SIG-M5 (cell line): ENCODE measurements at regions not wholly inside any gene's neighbourhood (a gene's known extent, or its start where the extent isn't known, plus 50 kb on each side); places are given as distances from the start of the nearest gene placed in this dataset.

ENCODE experiments used
- DNase-seq: peaks from one replicate; lab custom pipeline; 2025; lab: John Stamatoyannopoulos, UW

DNA sequence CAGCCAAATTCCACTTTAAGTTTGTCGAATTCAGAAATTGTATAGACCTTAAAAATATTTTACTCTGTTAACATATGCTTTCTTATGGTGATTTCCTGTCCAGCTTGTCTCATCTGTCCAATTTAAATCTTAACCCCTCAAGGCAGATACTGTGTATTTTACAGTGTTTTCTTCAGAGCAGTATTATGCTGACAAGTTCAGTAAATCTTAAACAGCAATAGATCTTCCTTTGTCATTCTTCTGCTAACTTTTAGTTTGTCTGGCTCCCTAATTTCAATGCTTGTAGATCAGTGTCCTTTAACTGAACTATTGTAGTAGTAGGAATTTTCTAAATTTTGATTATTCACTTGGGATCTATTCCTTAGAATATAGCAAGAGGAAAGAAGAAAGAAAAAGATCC is 52.8 kb upstream of the MEIS1 start:
- DNase-seq = no peak

GRCh38 chr2:66379473-66379872 is 55.5 kb upstream of the MEIS1 start:
- no peak for DNase-seq

GRCh38 chr2:66377832-66378231 is 57.1 kb upstream of the MEIS1 start:
- no peak for DNase-seq

- no peak for DNase-seq
Observed at GRCh38 chr2:66370824-66371223, 64.1 kb upstream of the MEIS1 start.

GRCh38 chr2:66366619-66367018 is 68.3 kb upstream of the MEIS1 start:
- no peak for DNase-seq

DNA sequence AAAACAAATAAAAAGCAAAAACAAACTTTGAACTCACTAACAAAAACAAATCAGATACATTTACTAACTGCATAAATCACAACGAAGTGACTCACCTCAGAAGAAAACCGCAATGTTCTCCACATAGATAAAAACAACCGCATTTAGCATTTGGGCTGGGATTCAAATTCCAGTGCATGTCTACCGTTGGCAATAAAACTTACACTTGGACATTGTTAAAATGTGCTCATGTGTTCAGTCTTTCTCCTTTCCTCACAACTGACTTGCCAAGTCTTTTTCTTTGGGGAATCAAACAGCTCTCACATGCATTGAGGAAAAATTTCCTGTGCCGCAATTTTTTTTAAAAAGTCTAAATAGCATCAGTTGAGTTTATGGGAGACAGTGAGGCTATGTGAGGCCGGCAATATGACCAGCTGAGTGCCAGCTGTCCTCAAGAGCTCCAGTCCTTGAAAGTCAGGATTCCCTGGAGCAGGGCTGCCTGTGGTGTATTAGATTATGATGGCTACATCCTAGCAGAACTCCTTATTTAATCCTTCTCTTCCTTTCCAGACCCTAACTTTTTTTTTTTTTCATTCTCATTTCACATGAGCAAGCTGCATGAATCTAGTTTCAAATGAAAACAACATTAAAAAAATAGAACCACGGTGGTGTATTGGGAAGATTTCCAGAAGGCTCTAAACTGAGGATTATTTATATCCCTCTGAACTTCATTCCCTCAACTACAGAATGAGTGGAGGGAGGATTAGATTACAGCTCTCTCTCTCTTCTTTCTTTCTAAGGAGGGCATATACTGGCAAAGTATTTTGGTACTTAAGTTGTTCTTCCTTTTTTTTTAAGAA is 70.2 kb upstream of the MEIS1 start:
- no peak for DNase-seq

- DNase-seq = no peak
Observed at GRCh38 chr2:66362701-66363100, 72.2 kb upstream of the MEIS1 start.

GRCh38 chr2:66346231-66346664 is 88.7 kb upstream of the MEIS1 start:
- no peak for DNase-seq

GRCh38 chr2:66344087-66344663 is 90.8 kb upstream of the MEIS1 start:
- no peak for DNase-seq

DNA sequence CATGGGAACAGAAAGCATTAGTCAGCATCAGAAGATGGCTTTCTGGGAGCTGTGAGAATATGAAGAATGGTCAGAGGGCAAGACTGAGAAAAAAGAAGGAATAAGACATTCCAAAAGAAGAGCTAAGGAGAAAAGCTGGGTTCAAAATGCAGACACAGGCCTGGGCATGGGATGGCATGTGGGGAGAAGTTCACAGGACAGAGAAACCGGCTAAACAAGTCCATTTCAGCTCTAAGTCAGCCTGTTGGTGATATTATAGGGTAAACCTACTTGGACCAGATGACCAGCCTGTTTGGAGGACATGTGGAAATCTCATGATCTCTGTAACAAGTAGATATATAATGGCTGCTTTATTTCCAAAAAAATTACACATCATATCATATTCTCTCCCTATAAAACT is 91.7 kb upstream of the MEIS1 start:
- DNase-seq = no peak

- no peak for DNase-seq
Observed at GRCh38 chr2:66340521-66340920, 94.4 kb upstream of the MEIS1 start.

- no peak for DNase-seq
Observed at GRCh38 chr2:66334237-66335029, 100.5 kb upstream of the MEIS1 start.

- no peak for DNase-seq
Observed at GRCh38 chr2:66331176-66331575, 103.7 kb upstream of the MEIS1 start.

GRCh38 chr2:66329081-66329605 is 105.8 kb upstream of the MEIS1 start:
- DNase-seq = no peak

DNA sequence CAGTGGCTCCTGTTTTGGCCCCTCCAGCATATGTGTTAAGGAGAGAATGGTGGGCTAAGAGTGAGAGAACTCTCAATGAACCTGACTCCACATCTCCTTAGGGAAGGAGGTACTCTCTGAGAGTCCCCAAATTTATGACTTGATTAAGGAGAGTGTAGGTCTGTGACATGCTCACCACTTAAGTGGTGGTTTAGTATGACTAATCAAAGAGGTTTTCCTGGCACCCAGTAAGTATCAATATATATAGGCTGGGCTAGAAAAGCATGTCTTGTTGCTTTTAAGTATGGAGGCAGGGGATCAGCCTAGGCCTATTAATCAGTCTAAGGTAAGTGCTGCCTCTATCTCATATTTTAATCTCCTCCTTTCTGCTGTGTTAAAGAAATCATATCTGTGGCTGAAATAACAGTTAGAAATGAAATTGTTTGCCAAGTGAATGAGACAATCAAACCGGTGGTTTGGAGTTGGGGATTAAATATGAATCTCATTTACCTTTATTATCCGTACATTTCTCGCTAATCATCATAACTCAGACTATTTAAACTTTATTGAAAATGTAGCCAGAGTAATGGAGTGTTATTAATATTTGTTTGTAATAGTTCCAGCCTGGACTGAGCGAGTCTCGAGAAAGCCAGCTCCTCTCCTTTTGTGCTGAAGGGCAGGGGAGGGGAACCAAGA is 107.7 kb upstream of the MEIS1 start:
- no peak for DNase-seq

GRCh38 chr2:66324909-66325528 is 109.9 kb upstream of the MEIS1 start:
- DNase-seq = no peak

- DNase-seq = no peak
Observed at GRCh38 chr2:66324356-66324755, 110.6 kb upstream of the MEIS1 start.

GRCh38 chr2:66323406-66323805 is 111.5 kb upstream of the MEIS1 start:
- DNase-seq = no peak

DNA sequence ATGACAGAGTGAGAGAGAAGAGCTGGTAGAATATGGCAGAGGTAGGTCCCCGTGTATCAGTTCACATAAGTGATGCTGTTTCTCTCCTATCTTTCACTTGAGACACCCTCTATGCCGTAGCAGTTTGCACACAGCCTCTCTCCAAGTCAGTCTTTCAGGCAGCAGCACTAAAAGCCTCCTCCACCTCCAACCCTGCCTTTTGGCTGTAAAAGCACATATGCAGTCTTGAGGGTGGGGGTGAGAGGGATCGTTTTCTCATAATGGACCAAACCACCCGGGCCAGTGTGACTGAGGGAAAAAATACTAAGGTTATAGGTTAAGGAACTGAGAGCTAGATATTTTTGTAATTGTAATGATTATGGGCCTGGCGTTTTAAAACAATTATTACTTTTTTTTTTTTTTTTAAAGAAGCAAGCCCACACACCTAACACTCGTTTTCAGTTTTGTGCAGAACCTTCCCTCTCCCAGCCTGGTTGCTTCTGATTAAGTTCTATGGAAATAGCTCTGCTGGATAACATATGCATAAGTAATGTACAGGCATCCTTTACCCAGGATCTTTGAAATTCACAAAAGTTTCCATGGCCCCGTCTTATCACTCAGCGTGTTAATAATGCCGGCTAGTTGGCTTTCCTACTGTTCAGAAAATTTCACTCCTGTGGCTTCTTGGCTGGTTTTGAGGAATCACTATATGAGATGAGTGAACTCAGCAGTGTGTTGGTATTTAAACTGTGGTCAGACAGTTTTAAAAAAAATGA is 112.2 kb upstream of the MEIS1 start:
- no peak for DNase-seq

DNA sequence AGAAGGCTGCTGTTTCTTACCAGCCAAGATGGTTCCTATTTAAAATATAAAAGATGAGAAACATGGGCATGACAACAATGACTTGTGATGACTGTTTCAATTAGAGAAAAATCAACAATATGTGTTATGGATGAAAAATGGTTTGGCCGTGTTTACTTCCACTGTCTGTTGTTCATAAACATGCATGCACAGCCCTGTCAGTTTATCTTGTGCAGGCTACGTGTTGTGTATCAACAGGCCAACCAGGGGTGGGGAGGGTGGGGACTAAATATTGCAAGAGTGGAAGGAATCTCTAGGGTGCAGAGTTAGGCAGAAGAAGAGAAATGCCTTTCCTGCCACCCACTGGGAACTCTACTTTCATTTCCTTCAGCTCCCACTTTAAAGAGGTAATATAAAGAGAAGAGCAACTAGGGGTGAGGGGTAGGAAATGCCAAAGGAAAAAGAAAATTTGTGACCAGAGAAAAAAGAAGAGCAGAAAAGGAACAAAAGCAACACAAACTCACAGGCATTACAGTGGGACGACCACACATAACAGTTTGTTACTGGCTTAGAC is 116.8 kb upstream of the MEIS1 start:
- DNase-seq = no peak
